DMS 273 treated with DMSO at 0.1 percent for 48 hours (cell line): ENCODE measurements at regions not wholly inside any gene's neighbourhood (a gene's known extent, or its start where the extent isn't known, plus 50 kb on each side); places are given as distances from the start of the nearest gene placed in this dataset.

Experiments
- DNase-seq: peaks from one replicate; lab custom pipeline; 2025; lab: John Stamatoyannopoulos, UW

GRCh38 chr2:103025056-103025455, 263.2 kb downstream of the TMEM182 start:
- no peak for DNase-seq

GRCh38 chr2:103028181-103028580, 266.4 kb downstream of the TMEM182 start:
- DNase-seq = no peak
